Thyroid gland (tissue), 4 donors: ENCODE measurements at regions not wholly inside any gene's neighbourhood (a gene's known extent, or its start where the extent isn't known, plus 50 kb on each side); places are given as distances from the start of the nearest gene placed in this dataset.

ENCODE experiments used
- CTCF ChIP-seq, 6 experiments: fragments of 200-600 bp in 3 of 6; fragments of 450-650 bp in 3 of 6; sonication (generic) in 3 of 6; IDR thresholded peaks; one replicate each; pipeline ENCODE4 v1.5.1; 2016 to 2019; ENCODE audit warnings: antibody characterized with exemption in 6 of 6, mild to moderate bottlenecking in 2 of 6, inconsistent platforms in 1 of 6, moderate library complexity in 1 of 6
- POLR2A ChIP-seq, 2 donors: fragments of 450-650 bp; IDR thresholded peaks; one replicate each; pipeline ENCODE4 v1.6.1; 2017; ENCODE audit warnings: antibody characterized with exemption in 2 of 2, mild to moderate bottlenecking in 2 of 2, moderate library complexity in 1 of 2

GRCh38 chr9:14960881-14961280, 50.7 kb upstream of the FREM1 start:
- TF ChIP-seq CTCF (IDR thresholded peaks at IDR 0.05) (no peak), POLR2A (IDR thresholded peaks at IDR 0.05) (no peak)
